Natural killer cell treated with Interleukin-12 subunit alpha and Interleukin-12 subunit beta and Interleukin-15 and Interleukin-18, amount 100 ng/mL, for 72 hours (primary cell): ENCODE measurements at regions not wholly inside any gene's neighbourhood (a gene's known extent, or its start where the extent isn't known, plus 50 kb on each side); places are given as distances from the start of the nearest gene placed in this dataset.

Experiments used
- ATAC-seq, 2 donors: fragments of 150-1000 bp; cut with Tn5 transposase in 1 of 2; sonication (Bioruptor Pico), chemical (Tn5 transposase) in 1 of 2; 2 replicates each; pipeline ENCODE4 v1.10.0; 2021
- DNase-seq: peaks from one replicate; pipeline ENCODE4 v3.0.0; 2022; ENCODE audit warnings: low spot score
- H3K27ac Mint-ChIP-seq, 2 donors: 1 replicate in 1 of 2; 2 replicates in 1 of 2; pipeline ENCODE4 v1.8.0; 2022; ENCODE audit warnings: mixed read lengths in 2 of 2, mild to moderate bottlenecking in 1 of 2, moderate library complexity in 1 of 2
- H3K27me3 Mint-ChIP-seq, 2 donors: 1 replicate in 1 of 2; 2 replicates in 1 of 2; pipeline ENCODE4 v1.8.0; 2022; ENCODE audit warnings: mixed read lengths in 2 of 2
- H3K36me3 Mint-ChIP-seq: one replicate; pipeline ENCODE4 v1.8.0; 2022; ENCODE audit warnings: mixed read lengths
- H3K4me1 Mint-ChIP-seq, 2 donors: 1 replicate in 1 of 2; 2 replicates in 1 of 2; pipeline ENCODE4 v1.8.0; 2022; ENCODE audit warnings: low read depth in 2 of 2, mixed read lengths in 2 of 2, mild to moderate bottlenecking in 1 of 2
- H3K4me3 Mint-ChIP-seq: one replicate; pipeline ENCODE4 v1.8.0; 2022; ENCODE audit warnings: mixed read lengths
- H3K9me3 Mint-ChIP-seq: 2 replicates; pipeline ENCODE4 v1.8.0; 2022; ENCODE audit warnings: mixed read lengths

- H3K4me1 Mint-ChIP-seq: no peaks in the 10 kb centered on the region
- ATAC-seq (no peak), DNase-seq (no peak)
- H3K36me3 Mint-ChIP-seq: no peaks in the 10 kb centered on the region
- no peak overlapping the region for H3K27ac Mint-ChIP-seq
- no peaks in the 10 kb centered on the region for H3K9me3 Mint-ChIP-seq
- H3K27me3 Mint-ChIP-seq: peaks cover 9 to 12% of the 10 kb centered on the region in 2 donors
- H3K4me3 Mint-ChIP-seq: no peak overlapping the region
These were observed 363.6 kb upstream of the SFSWAP start for GRCh38 chr12:131347345-131347714.

DNA sequence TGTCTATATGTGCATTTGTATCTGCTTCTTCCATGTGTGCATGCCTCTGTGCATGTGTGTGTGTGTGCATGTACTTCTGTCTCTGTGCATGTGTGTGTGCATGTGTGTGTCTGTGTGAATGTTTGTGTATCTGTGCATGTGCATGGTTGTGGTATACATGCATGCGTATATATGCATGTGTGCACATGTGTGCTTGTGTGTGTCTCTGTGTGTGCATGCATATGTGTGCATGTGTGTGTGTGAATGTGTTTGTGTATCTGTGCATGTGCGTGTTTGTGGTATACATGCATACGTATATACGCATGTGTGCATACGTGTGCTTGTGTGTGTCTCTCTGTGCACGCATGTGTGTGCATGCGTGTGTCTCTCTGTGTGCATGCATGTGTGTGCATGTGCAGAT is 363.2 kb upstream of the SFSWAP start:
- peaks cover 9 to 12% of the 10 kb centered on the region in 2 donors for H3K27me3 Mint-ChIP-seq
- no peak overlapping the region for H3K4me3 Mint-ChIP-seq
- DNase-seq (no peak), ATAC-seq (no peak)
- no peaks in the 10 kb centered on the region for H3K9me3 Mint-ChIP-seq
- H3K27ac Mint-ChIP-seq: no peak overlapping the region
- H3K4me1 Mint-ChIP-seq: no peaks in the 10 kb centered on the region
- no peaks in the 10 kb centered on the region for H3K36me3 Mint-ChIP-seq

DNA sequence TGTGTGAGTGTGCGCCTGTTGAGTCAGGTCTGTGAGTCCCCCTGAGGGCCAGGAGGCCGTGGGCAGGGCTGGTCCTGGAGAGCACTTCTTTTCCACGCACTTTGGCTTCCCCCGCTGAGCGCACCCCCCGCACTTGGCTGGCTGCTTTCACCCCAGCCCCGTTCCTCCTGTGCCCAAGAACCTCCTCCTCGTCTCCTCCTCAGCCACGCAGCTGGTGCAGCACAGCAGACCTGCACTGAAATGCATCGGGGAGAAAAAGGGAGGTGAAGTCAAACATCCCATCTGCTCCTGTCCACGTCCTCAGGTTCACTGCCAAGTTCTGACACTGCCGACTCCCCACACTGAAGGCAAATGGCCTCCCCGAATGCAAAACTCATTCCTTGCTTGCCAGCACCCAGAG is 362.7 kb upstream of the SFSWAP start:
- no peaks in the 10 kb centered on the region for H3K36me3 Mint-ChIP-seq
- H3K27me3 Mint-ChIP-seq: peaks cover 9 to 12% of the 10 kb centered on the region in 2 donors

GRCh38 chr12:131348646-131349045 is 362.2 kb upstream of the SFSWAP start:
- Mint-ChIP-seq H3K4me1 (no peaks in the 10 kb centered on the region), H3K27me3 (peaks cover 9 to 12% of the 10 kb centered on the region in 2 donors), H3K9me3 (no peaks in the 10 kb centered on the region), H3K36me3 (no peaks in the 10 kb centered on the region), H3K4me3 (no peak overlapping the region), H3K27ac (no peak overlapping the region)
- no peak for DNase-seq
- no peak for ATAC-seq

More for the DNA sequence above, 362.7 kb upstream of the SFSWAP start:
- no peak for ATAC-seq
- no peak overlapping the region for H3K27ac Mint-ChIP-seq
- H3K9me3 Mint-ChIP-seq: no peaks in the 10 kb centered on the region
- H3K4me1 Mint-ChIP-seq: no peaks in the 10 kb centered on the region
- no peak overlapping the region for H3K4me3 Mint-ChIP-seq
- DNase-seq: no peak

GRCh38 chr12:131349397-131350127 is 361.3 kb upstream of the SFSWAP start:
- H3K27ac Mint-ChIP-seq: no peak overlapping the region
- DNase-seq (no peak), ATAC-seq (no peak)
- no peaks in the 10 kb centered on the region for H3K36me3 Mint-ChIP-seq
- no peaks in the 10 kb centered on the region for H3K9me3 Mint-ChIP-seq
- no peak overlapping the region for H3K4me3 Mint-ChIP-seq
- H3K4me1 Mint-ChIP-seq: no peaks in the 10 kb centered on the region
- H3K27me3 Mint-ChIP-seq: peaks cover 9 to 18% of the 10 kb centered on the region in 2 donors

- Mint-ChIP-seq H3K27ac (no peak overlapping the region), H3K36me3 (no peaks in the 10 kb centered on the region), H3K4me3 (no peak overlapping the region), H3K27me3 (peaks cover 11 to 27% of the 10 kb centered on the region in 2 donors), H3K4me1 (no peaks in the 10 kb centered on the region), H3K9me3 (no peaks in the 10 kb centered on the region)
- DNase-seq: no peak
- no peak for ATAC-seq
These were observed 360.0 kb upstream of the SFSWAP start for GRCh38 chr12:131350943-131351318.

DNA sequence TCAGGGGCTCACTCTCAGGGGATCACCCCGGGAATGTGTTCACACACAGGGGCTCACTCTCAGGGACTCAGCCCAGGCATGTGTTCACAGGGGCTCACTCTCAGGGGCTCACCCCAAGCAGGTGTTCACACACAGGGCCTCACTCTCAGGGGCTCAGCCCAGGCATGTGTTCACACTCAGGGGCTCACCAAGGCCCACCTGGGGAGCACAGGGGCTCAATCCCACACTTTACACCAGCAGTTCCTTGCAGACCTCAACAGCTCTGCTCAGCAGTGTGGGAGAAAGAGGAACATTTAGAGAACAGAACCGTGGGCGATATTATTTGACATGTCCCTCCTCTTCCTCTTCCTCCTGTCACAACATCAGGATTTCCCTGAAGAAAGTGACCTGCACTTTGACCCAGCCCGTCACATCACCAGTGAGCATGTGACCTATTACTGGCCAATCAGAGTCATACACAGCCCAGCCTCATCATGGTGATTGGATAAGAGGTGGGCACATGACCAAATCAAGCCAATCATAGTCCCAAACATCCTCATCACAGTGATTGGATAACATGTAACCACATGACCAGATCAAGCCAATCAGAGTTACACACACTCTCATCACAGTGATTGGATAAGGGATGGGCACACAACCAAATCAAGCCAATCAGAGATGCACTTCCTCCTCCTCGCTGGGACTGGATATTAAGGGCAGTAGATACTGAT is 359.4 kb upstream of the SFSWAP start:
- DNase-seq (no peak), ATAC-seq (peak; percentile 7 to 16)
- H3K36me3 Mint-ChIP-seq: no peaks in the 10 kb centered on the region
- H3K4me3 Mint-ChIP-seq: no peak overlapping the region
- H3K9me3 Mint-ChIP-seq: no peaks in the 10 kb centered on the region
- no peaks in the 10 kb centered on the region for H3K4me1 Mint-ChIP-seq
- peaks cover 16 to 32% of the 10 kb centered on the region in 2 donors for H3K27me3 Mint-ChIP-seq
- no peak overlapping the region for H3K27ac Mint-ChIP-seq

GRCh38 chr12:131352296-131352900 is 358.5 kb upstream of the SFSWAP start:
- DNase-seq: no peak
- Mint-ChIP-seq H3K27me3 (peaks cover 18 to 40% of the 10 kb centered on the region in 2 donors), H3K4me1 (no peaks in the 10 kb centered on the region), H3K4me3 (no peak overlapping the region), H3K36me3 (no peaks in the 10 kb centered on the region), H3K9me3 (no peaks in the 10 kb centered on the region), H3K27ac (no peak overlapping the region)
- ATAC-seq: no peak

- Mint-ChIP-seq H3K4me3 (no peak overlapping the region), H3K4me1 (no peaks in the 10 kb centered on the region), H3K36me3 (no peaks in the 10 kb centered on the region), H3K27me3 (peaks cover 20 to 35% of the 10 kb centered on the region in 2 donors), H3K9me3 (no peaks in the 10 kb centered on the region), H3K27ac (no peak overlapping the region)
- no peak for DNase-seq
- ATAC-seq: no peak
These were observed 357.5 kb upstream of the SFSWAP start for GRCh38 chr12:131353376-131353775.

DNA sequence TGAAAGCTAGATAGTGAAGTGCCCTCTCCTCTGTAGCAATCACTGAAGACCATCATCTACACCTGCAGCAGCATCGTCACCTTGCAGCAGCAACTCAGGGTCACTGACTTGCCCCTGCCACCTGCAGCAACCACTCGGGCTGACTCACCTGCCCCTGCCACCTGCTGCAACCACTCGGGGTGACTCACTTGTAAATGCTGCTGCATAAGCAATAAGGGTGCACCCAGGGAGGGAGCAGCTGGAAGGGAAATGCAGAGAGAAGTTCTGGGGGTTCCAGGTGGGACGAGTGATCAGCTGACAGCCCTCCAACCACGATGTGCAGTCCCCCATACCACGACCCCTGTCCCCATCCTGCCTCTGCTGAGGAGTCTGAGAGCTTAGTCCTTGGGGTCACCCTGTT is 357.1 kb upstream of the SFSWAP start:
- Mint-ChIP-seq H3K4me1 (no peaks in the 10 kb centered on the region), H3K27me3 (peaks cover 21 to 36% of the 10 kb centered on the region in 2 donors), H3K36me3 (no peaks in the 10 kb centered on the region), H3K27ac (no peak overlapping the region), H3K4me3 (no peak overlapping the region), H3K9me3 (no peaks in the 10 kb centered on the region)
- ATAC-seq (no peak), DNase-seq (no peak)

GRCh38 chr12:131355361-131356245 is 355.3 kb upstream of the SFSWAP start:
- H3K36me3 Mint-ChIP-seq: no peaks in the 10 kb centered on the region
- no peak overlapping the region for H3K27ac Mint-ChIP-seq
- H3K4me1 Mint-ChIP-seq: no peaks in the 10 kb centered on the region
- no peaks in the 10 kb centered on the region for H3K9me3 Mint-ChIP-seq
- DNase-seq: no peak
- ATAC-seq: no peak
- H3K4me3 Mint-ChIP-seq: no peak overlapping the region
- peaks cover 19 to 37% of the 10 kb centered on the region in 2 donors for H3K27me3 Mint-ChIP-seq

DNA sequence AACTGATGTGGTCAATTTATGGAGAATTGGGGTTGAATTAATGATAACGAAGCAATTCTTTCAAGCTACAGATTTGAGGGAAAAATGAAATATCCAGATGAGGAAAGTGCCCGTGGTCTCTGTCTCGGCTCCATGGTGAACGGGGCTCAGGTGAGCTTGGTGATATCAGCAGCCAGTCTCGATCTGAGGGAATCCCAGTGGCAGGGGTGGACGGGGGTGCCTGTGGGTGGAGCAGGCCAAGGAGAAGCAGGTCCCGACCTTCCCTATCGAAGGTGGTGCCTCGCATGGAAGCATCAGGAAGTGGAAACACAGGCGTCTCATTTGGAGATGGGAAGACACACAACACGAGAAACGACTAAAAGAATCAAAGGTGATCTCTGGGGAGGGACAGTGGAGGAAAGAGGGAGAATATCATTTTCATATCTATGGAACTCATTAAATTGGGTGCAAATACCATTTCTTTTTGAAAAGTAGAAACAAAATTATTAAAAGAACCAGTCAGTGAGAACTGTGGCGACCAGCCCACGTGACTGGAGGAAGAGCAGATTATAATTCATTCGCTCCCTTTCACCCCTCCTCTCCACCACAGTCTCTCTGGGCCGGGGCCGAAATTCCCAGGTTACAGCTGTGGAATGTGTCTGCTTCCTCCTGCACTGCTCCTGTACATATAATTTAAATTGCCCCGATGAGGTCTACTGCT is 354.3 kb upstream of the SFSWAP start:
- H3K4me1 Mint-ChIP-seq: no peaks in the 10 kb centered on the region

DNA sequence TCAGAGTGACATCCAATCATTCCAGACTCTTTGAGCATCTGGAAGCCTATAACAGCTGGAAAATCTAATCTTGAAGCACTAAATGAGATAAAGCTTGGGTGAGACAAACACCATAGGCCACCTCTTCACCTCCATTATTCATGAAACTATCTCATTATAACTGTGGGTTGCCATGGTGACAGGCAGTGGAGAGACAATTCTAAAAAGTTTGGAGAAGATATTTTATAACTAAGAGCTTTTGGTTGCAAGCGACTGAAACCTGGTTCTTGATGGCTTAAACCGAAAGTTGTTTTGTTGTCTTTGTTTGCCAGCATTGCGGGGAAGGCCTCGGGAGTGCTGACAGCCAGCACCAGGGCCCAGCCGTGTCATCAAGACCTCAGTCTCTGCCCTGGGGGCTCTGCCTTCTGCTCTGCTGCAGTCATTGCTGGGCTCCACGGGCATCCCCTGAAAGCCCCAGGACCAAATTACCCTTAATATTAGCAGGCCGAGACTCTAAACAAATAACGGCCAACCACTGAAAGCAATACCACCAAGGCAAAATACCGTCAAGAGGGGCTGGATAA is 353.6 kb upstream of the SFSWAP start:
- Mint-ChIP-seq H3K9me3 (no peaks in the 10 kb centered on the region), H3K36me3 (no peaks in the 10 kb centered on the region), H3K4me3 (no peak overlapping the region), H3K27me3 (peaks cover 22 to 46% of the 10 kb centered on the region in 2 donors), H3K27ac (no peak overlapping the region), H3K4me1 (no peaks in the 10 kb centered on the region)
- DNase-seq (no peak), ATAC-seq (no peak)

More for the DNA sequence above, 354.3 kb upstream of the SFSWAP start:
- Mint-ChIP-seq H3K4me3 (no peak overlapping the region), H3K27me3 (peaks cover 22 to 46% of the 10 kb centered on the region in 2 donors), H3K27ac (no peak overlapping the region), H3K9me3 (no peaks in the 10 kb centered on the region), H3K36me3 (no peaks in the 10 kb centered on the region)
- ATAC-seq (no peak), DNase-seq (no peak)
